K562 (cell line): ENCODE measurements at regions not wholly inside any gene's neighbourhood (a gene's known extent, or its start where the extent isn't known, plus 50 kb on each side); places are given as distances from the start of the nearest gene placed in this dataset.

ENCODE experiments used
- EZH2 ChIP-seq: IDR thresholded peaks from 2 replicates; pipeline ENCODE4 v1.6.1; 2012; ENCODE audit warnings: low read depth, mild to moderate bottlenecking, inconsistent platforms, low read length, borderline replicate concordance
- FOSL1 ChIP-seq: fragments of 200-800 bp; sonication (Bioruptor generic); conservative IDR thresholded peaks from 2 replicates; pipeline ENCODE4 v1.6.1; 2016; ENCODE audit warnings: missing genetic modification characterization, missing compliant biosample characterization
- RAD51 ChIP-seq: fragments of 450-650 bp; IDR thresholded peaks from 2 replicates; pipeline ENCODE4 v1.7.1; 2016; ENCODE audit warnings: low read depth, mild to moderate bottlenecking, borderline replicate concordance
- SP1 ChIP-seq: sonication (generic); formaldehyde crosslinking; IDR thresholded peaks from 2 replicates; pipeline ENCODE4 v1.8.1; 2022; ENCODE audit warnings: mild to moderate bottlenecking, missing genetic modification reagents
- STAT5B ChIP-seq: fragments of 250-450 bp; sonication (Bioruptor Pico); IDR thresholded peaks from 2 replicates; pipeline ENCODE4 v1.8.0; 2021; ENCODE audit warnings: mild to moderate bottlenecking, inconsistent platforms
- TF ChIP-seq, protein P1 (sequence below), 3 experiments: IDR thresholded peaks in 2 of 3; conservative IDR thresholded peaks in 1 of 3; 2 replicates each; pipeline ENCODE4 v1.5.1; 2011 to 2012; ENCODE audit warnings: low read length in 3 of 3, mild to moderate bottlenecking in 3 of 3, control low read depth in 2 of 3, improper control_type of control experiment in 1 of 3, inconsistent platforms in 1 of 3, low read depth in 1 of 3, mixed read lengths in 1 of 3, moderate library complexity in 1 of 3; ENCODE audit not compliant: insufficient read depth in 2 of 3

DNA sequence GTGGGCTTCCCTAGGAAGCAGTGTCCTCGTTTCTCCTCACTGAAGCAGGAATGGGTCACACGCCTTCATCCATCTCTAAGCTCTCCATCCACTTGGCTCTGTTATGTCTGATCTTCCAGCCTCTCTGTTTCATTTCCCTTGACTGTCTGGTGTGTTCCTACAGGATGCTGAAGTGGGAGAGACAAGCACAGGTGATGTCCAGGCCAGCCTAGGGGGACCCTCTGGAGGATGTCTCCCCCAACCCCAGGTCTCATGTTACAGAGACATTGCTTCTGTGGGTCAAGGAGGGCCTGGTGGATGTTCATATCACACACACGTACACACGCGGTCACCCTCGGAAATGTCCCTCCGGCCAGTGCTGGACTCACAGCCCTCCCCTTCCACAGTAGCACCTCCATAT lies 229.9 kb downstream of the CDC5L start:
- no peak for TF ChIP-seq STAT5B (CRISPR knock-in tag)
- TF ChIP-seq RAD51, result no peak
- TF ChIP-seq, protein P1, sequence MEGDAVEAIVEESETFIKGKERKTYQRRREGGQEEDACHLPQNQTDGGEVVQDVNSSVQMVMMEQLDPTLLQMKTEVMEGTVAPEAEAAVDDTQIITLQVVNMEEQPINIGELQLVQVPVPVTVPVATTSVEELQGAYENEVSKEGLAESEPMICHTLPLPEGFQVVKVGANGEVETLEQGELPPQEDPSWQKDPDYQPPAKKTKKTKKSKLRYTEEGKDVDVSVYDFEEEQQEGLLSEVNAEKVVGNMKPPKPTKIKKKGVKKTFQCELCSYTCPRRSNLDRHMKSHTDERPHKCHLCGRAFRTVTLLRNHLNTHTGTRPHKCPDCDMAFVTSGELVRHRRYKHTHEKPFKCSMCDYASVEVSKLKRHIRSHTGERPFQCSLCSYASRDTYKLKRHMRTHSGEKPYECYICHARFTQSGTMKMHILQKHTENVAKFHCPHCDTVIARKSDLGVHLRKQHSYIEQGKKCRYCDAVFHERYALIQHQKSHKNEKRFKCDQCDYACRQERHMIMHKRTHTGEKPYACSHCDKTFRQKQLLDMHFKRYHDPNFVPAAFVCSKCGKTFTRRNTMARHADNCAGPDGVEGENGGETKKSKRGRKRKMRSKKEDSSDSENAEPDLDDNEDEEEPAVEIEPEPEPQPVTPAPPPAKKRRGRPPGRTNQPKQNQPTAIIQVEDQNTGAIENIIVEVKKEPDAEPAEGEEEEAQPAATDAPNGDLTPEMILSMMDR (IDR thresholded peaks at IDR 0.05 in 2 of 3, conservative IDR thresholded peaks at IDR 0.05 in 1 of 3; ENCODE audit: insufficient read depth in 2 of 3, low read depth in 1 of 3, low read length in 3 of 3), result no peak
- TF ChIP-seq SP1 (CRISPR knock-in tag), result no peak
- TF ChIP-seq FOSL1 (tag), result no peak
- no peak for TF ChIP-seq EZH2
